ENCODE measurements at regions not wholly inside any gene's neighbourhood (a gene's known extent, or its start where the extent isn't known, plus 50 kb on each side); places are given as distances from the start of the nearest gene placed in this dataset.
"Not testable (repeated sequence)": the region's sequence is repeated elsewhere in the genome, so short reads cannot be mapped to it uniquely, and the experiment has no call there.

DNA sequence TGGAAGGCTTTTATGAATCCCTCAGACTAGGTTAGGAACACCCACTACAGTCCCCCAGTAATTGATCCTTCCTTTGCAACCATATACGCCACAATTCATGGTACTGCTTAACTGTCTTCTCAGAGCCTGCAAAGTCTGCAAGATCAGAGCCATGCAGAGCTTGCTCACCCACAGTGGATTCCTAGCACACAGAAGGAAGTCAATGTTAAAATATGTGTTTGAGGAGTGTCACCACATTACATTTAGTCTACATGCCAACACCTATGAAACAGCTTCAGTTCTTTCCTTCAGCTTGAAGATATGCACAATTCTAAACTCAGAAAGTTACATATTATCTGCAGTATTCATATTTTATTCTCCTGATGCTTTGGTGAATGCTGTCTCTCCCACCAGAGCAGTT is 138.5 kb downstream of the NDUFA12 start:
- ATAC-seq (ENCODE audit: poor library complexity) (no peak), DNase-seq (no peak)
- intact Hi-C loops (cut with DNase I): no loop called here

DNA sequence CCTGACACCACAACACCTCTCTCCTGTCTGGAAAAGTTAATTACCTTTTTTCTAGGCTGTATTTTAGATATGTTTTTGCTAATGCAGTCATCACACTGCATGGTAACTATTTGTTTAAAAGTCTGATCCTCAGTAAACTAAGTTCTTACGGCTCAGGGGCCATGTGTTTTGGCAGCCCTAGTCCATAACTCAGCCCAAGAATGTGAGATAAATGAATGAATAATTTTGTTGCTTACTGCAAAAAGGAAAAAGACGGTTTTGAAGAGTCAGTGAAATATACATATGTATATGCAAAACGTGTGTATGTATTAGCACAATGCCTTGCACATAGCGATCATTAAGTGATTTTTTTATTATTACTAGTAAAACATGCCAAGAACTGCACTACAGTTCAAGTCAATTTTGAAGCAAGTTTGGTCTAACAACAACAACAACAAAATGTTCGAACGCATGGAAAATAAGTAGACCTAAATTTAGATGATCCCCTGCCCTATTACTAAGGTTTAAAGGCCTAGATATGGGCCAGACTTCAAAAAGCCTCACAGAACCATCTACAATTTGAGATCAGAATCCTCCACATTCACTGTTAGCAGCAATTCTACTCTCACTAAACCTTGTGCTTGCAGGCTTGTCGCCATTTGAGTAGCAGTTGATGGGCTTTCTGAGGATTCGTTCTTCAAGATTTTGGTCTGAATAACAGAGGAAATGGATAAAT is 140.0 kb downstream of the NDUFA12 start:
- ATAC-seq (ENCODE audit: poor library complexity) (no peak), DNase-seq (no peak)
- intact Hi-C loops (cut with DNase I): no loop called here

DNA sequence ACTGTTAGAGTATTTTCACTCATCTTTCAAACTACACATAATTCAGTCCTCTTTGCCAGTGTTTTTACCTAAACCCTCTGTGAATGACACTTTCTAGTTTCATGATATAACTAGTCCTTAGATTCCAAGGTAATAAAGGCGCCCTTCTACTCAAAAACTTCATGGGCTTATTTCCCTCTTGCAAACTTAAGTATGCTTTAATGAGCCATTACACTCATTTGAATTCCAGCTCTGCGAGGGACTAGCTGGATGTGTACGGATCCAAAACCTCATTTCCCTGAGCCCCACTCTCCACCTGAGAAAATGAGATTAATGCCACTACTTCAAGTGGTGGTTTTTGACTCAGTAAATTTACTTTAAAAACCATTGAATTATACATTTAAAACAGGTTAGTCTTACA is 141.1 kb downstream of the NDUFA12 start:
- intact Hi-C loops (cut with DNase I): no loop called here
- DNase-seq: no peak
- ATAC-seq (ENCODE audit: poor library complexity): no peak

DNA sequence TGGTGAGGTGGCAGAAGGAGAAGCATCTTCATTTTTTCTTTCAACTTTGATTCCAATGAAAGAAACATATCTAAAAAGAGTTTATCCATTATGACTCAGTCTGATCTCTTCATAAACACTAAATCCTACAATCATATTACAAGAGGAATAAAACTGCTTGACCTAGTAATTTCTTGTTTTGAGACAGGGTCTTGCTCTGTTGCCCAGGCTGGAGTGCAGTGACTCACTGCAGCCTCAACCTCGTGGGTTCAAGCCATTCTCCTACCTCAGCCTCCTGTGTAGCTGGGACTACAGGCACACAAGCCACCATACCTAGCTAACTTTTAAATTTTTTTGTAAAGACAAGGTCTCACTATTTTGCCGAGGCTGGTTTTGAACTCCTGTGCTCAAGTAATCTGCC is 147.2 kb downstream of the NDUFA12 start:
- ATAC-seq (ENCODE audit: poor library complexity): no peak
- no peak for DNase-seq
- intact Hi-C loops (cut with DNase I): no loop called here

- no peak for ATAC-seq (ENCODE audit: poor library complexity)
- intact Hi-C loops (cut with DNase I): no loop called here
- DNase-seq: no peak
These were observed 147.6 kb downstream of the NDUFA12 start for GRCh38 chr12:94855853-94856252.

- intact Hi-C loops (cut with DNase I): no loop called here
- DNase-seq: no peak
- ATAC-seq (ENCODE audit: poor library complexity): no peak
These were observed 152.0 kb downstream of the NDUFA12 start for GRCh38 chr12:94851396-94852028.

DNA sequence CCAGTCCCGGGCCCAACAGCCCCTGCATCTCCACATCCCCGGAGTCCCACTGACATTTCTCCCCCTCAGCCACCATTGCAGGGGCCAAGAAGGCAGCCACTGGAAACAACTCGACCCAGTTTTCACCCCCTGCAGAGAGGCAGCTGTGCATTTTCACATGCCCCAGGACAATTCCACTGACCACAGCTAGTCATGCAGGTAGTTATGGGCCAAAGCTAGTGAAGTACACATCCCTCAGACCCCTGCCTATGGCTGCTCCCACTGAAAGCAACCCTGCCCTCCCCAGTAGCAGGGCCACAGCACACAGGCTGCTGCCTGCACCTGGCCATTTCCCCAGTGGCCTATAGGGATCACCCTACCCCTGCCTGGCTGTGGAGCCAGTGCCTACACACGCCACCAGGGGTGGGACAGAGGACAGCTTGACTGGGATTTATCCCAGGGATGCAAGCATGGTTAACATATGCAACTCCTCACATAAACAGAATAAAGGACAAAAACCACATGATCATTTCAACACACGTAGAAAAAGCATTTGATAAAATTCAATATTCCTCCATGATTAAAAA is 154.0 kb downstream of the NDUFA12 start:
- no peak for DNase-seq
- intact Hi-C loops (cut with DNase I): no loop called here
- ATAC-seq (ENCODE audit: poor library complexity): no peak

- ATAC-seq (ENCODE audit: poor library complexity) (no peak), DNase-seq (no peak)
- intact Hi-C loops (cut with DNase I): no loop called here
These were observed 154.5 kb downstream of the NDUFA12 start for GRCh38 chr12:94848966-94849365.

DNA sequence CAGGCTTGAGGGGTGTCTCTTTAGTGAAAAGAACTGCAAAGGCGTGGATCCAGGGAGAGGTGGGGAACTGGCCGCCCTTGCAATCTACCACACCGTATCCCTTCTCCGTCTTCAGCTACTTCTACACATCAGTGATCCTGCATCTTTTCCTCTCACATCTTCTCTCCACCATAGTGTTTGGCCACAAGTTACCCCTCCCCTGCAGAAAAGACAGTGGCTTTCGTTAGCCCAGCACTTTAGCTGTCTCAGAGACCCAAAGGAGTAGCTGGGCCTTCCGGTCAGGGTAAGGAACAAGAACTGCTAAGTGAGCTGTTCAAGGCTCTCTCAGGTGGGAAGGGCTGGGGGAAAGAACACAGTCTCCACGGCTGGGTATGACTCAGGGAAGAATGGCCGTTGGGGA is 158.4 kb downstream of the NDUFA12 start:
- ATAC-seq (ENCODE audit: poor library complexity) (no peak), DNase-seq (no peak)
- intact Hi-C loops (cut with DNase I): no loop called here

DNA sequence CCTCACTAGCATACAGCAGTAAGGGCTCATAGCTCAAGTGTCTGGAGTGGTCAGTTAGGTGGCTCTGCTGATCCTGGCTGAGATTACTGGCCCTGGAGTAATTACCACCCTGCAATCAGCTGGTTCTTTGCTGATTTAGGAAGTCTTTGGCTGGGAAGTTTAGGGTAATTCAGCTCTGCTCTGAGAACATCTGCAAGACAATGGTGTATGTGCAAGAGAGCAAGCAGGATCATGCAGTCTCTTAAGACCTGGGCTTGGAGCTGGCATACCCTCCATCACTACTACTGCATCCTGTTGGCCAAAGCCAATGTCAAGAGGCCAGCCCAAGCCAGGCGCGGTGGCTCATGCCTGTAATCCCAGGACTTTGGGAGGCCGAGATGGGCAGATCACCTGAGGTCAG is 159.0 kb downstream of the NDUFA12 start:
- intact Hi-C loops (cut with DNase I): no loop called here
- ATAC-seq (ENCODE audit: poor library complexity): no peak
- DNase-seq: no peak

DNA sequence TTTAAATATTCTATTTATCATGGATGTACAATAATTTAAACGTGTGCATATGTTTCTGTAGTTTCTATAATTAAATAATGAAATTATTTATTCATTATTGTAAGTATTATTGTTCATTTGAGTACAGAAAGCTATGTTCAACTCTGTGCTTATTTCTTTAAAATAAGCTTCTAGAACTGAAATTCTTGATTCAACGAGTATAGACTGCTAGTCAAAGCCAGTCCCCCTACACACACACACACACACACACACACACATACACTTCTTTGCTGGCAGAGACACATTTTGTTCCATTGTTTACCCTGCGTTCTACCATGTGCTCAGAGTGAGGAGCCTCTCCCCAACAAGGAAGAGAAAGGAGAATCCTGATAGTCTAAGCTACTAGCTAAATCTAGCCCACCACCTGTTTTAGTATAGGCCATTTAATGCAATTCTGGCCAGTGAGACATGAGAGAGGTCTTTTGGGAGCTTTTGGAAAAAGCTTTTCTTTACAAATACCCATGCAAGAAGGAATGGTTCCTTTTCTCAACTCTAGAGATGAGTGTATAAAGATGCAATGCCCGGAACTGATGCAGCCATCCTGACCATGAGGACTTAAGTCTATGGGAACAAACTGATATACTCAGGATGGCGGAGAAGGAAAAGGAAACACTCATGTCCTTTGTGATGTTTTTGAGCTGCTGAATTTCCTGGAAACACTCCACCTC is 161.4 kb downstream of the NDUFA12 start:
- ATAC-seq (ENCODE audit: poor library complexity) (no peak), DNase-seq (no peak)
- intact Hi-C loops (cut with DNase I): no loop called here

DNA sequence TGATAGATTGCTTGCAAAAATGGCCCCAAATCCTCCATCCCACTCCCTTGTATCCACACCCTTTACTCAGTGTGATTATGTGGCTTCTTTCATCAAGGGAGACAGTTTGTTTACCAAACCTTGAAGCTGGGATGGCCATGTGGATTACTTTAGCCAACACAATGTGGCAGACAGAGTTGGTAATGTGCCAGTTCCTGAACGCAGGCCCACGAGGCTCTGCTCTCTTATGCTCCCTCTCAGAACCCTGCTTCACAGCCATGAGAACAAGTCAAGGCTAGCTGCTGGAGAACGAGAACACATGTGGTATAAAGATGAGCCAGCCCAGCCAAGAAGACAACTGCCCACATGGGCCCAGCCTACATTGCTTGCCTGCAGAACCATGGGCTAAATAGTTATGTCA is 162.3 kb downstream of the NDUFA12 start:
- ATAC-seq (ENCODE audit: poor library complexity) (no peak), DNase-seq (no peak)
- intact Hi-C loops (cut with DNase I): no loop called here

DNA sequence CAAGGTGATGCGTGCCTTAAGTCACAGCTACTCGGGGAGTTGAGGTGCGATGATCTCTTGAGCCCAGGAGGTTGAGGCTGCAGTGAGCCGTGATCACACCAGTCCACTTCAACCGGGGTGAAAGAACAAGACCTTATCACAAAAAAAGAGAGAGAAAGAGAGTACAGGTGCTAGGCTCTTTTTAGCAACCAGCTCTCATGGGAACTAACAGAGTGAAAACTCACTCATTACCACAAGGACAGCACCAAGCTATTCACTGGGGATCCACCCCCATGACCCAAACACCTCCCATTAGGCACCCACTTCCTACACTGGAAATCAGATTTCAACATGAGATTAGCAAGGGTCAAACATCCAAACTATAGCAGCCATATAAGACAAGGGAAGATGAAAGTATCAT is 164.2 kb downstream of the NDUFA12 start:
- DNase-seq (no peak), ATAC-seq (ENCODE audit: poor library complexity) (no peak)
- intact Hi-C loops (cut with DNase I): no loop called here

GRCh38 chr12:94836952-94837670 is 166.4 kb downstream of the NDUFA12 start:
- ATAC-seq (ENCODE audit: poor library complexity); intact Hi-C loops (cut with DNase I); DNase-seq: not testable (repeated sequence)

- intact Hi-C loops (cut with DNase I): no loop called here
- DNase-seq (no peak), ATAC-seq (ENCODE audit: poor library complexity) (no peak)
These were observed 169.4 kb downstream of the NDUFA12 start for GRCh38 chr12:94834036-94834625.

DNA sequence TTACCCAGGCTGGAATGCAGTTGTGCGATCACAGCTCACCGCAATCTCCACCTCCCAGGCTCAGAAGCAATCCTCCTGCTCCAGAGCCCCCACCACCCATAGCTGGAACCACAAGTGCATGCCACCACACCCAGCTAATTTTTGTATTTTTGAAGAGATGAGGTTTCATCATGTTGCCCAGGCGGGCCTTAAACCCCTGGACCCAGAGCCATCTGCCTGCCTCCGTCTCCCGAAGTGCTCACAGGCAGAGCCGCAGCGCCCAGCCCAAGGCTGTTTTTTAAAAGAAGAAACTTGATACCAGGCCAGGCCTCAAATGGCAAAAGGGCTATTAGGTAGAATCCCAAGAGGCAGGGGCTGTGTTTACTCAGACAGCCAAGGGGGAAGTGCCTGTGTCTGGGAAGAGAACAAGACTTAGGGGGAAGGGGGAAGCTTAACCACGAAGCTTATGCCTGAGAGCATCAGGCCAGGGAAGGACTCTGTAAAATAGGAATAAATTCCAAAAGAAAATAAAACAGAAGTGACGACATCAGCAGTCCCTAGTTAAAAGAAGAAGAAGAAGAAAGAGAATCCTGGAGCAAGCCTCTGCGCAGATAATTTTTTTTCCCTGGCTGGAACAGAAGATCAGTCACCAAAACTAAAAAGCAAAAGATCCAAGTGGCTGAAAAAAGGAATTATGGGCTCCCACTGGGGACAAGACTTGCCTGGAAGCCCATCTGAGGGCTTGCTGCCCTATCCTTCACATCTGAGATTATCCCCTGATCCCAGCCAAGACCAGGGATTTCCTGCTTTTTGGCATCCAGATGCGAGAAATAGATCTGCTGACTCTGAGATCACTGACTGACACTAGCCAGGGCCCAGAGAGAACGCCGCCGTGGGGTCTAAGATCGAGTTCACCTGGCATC is 170.5 kb downstream of the NDUFA12 start:
- DNase-seq (no peak), ATAC-seq (ENCODE audit: poor library complexity) (peak; percentile 49)
- intact Hi-C loops (cut with DNase I): no loop called here

GRCh38 chr12:94832105-94832504 is 171.4 kb downstream of the NDUFA12 start:
- ATAC-seq (ENCODE audit: poor library complexity) (no peak), DNase-seq (no peak)
- intact Hi-C loops (cut with DNase I): no loop called here

All from Right ventricle myocardium superior (tissue), 1 donor.